ENCODE measurements at regions not wholly inside any gene's neighbourhood (a gene's known extent, or its start where the extent isn't known, plus 50 kb on each side); places are given as distances from the start of the nearest gene placed in this dataset.

DNA sequence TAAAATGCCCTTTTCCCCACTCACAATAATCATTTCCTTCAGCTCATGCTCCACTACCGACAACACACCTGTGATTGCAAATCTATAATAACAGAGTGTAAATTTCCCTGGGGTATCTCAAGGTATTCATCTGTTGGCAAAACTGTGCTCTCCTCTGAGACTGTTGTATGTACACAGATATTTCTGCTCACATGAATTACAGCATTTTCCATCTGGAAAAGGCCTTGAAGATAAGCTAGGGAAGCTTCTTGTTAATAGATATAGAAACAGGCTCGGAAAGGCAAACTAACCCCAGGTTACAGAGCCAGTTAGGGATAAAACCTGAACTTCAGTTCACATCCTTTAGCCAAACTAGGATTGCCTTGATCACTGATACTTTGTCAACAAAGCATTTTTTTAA is 210.4 kb upstream of the KRR1 start:
- TF ChIP-seq, protein P1, sequence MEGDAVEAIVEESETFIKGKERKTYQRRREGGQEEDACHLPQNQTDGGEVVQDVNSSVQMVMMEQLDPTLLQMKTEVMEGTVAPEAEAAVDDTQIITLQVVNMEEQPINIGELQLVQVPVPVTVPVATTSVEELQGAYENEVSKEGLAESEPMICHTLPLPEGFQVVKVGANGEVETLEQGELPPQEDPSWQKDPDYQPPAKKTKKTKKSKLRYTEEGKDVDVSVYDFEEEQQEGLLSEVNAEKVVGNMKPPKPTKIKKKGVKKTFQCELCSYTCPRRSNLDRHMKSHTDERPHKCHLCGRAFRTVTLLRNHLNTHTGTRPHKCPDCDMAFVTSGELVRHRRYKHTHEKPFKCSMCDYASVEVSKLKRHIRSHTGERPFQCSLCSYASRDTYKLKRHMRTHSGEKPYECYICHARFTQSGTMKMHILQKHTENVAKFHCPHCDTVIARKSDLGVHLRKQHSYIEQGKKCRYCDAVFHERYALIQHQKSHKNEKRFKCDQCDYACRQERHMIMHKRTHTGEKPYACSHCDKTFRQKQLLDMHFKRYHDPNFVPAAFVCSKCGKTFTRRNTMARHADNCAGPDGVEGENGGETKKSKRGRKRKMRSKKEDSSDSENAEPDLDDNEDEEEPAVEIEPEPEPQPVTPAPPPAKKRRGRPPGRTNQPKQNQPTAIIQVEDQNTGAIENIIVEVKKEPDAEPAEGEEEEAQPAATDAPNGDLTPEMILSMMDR (IDR thresholded peaks at IDR 0.05 in 8 of 11, conservative IDR thresholded peaks at IDR 0.05 in 3 of 11): no peak
- TF ChIP-seq POLR2A (IDR thresholded peaks at IDR 0.05) (no peak), POLR2AphosphoS5 (IDR thresholded peaks at IDR 0.05) (no peak)

Measured in spleen (tissue), 7 donors.